Thyroid gland (tissue), 4 donors: ENCODE measurements at regions not wholly inside any gene's neighbourhood (a gene's known extent, or its start where the extent isn't known, plus 50 kb on each side); places are given as distances from the start of the nearest gene placed in this dataset.

Experiments used
- DNase-seq, 2 donors: peaks; one replicate each; pipeline ENCODE4 v3.0.0-alpha.2; 2019
- H3K27ac ChIP-seq, 3 donors: fragments of 200-600 bp; sonication (generic); 1 replicate in 2 of 3; 2 replicates in 1 of 3; pipeline ENCODE4 v1.5.1; 2016 to 2019; ENCODE audit warnings: mild to moderate bottlenecking in 1 of 3, moderate library complexity in 1 of 3
- H3K27me3 ChIP-seq: fragments of 200-600 bp; sonication (generic); one replicate; pipeline ENCODE4 v1.5.1; 2019
- H3K36me3 ChIP-seq, 2 donors: fragments of 200-600 bp; sonication (generic); one replicate each; pipeline ENCODE4 v1.5.1; 2016 to 2019
- H3K4me1 ChIP-seq, 2 donors: fragments of 200-600 bp; sonication (generic); one replicate each; pipeline ENCODE4 v1.5.1; 2017 to 2019
- H3K4me3 ChIP-seq, 3 donors: fragments of 200-600 bp; sonication (generic); replicated peaks in 1 of 3; 1 replicate in 2 of 3; 2 replicates in 1 of 3; pipeline ENCODE4 v1.5.1; 2016; ENCODE audit warnings: mild to moderate bottlenecking in 1 of 3
- H3K9me3 ChIP-seq: fragments of 200-600 bp; sonication (generic); one replicate; pipeline ENCODE4 v1.5.1; 2017
- CTCF ChIP-seq, 6 experiments: fragments of 200-600 bp in 3 of 6; fragments of 450-650 bp in 3 of 6; sonication (generic) in 3 of 6; IDR thresholded peaks; one replicate each; pipeline ENCODE4 v1.5.1; 2016 to 2019; ENCODE audit warnings: antibody characterized with exemption in 6 of 6, mild to moderate bottlenecking in 2 of 6, inconsistent platforms in 1 of 6, moderate library complexity in 1 of 6
- POLR2A ChIP-seq, 2 donors: fragments of 450-650 bp; IDR thresholded peaks; one replicate each; pipeline ENCODE4 v1.6.1; 2017; ENCODE audit warnings: antibody characterized with exemption in 2 of 2, mild to moderate bottlenecking in 2 of 2, moderate library complexity in 1 of 2
- WGBS, 2 donors: methylation state at CpG; one replicate each; pipeline ENCODE4 v1.1.5; 2017; 5-methylcytosine and 5-hydroxymethylcytosine counted together
- intact Hi-C: fragments of 100-400 bp; cut with DNase I; formaldehyde crosslinking; loops from one replicate; pipeline ENCODE4 v1.15.1; 2023

DNA sequence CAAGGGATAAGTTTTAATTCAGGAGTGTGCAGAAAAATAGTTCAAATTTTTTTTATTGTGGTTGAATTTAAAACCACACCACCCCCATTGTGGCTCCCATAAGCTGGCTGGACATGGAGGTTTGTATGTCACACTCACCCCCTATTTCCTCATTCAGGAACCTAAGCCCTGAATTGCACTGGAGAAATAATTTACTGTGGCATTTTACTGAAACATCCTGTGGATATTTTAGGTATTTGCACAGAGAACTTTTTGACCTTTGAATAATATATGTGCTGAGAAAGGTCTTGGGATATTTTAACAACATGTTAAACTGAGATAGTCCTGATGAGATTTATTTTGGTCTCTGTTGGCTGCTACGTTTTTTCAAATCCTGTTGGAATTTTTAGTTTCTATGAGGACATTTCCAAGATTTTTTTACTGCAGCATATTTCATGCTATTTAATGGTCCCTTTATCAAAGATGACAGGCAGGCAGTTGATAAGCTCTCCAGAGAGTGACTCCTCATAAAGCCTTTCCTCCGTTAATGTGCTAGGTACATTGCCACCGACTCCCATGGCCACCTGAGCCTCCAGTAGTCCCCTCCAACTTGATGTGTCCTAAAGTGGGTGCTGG, 51.2 kb upstream of the PALM2AKAP2 start:
- intact Hi-C loops = no loop called here
- Histone ChIP-seq H3K36me3 (no peaks in the 10 kb centered on the region), H3K9me3 (no peaks in the 10 kb centered on the region), H3K27ac (no peak overlapping the region), H3K4me3 (no peak overlapping the region), H3K27me3 (no peaks in the 10 kb centered on the region), H3K4me1 (no peaks in the 10 kb centered on the region)
- 73 to 88% methylated on average over 3 of the region's 3 CpGs for WGBS, 2 donors
- TF ChIP-seq CTCF (IDR thresholded peaks at IDR 0.05) (no peak), POLR2A (IDR thresholded peaks at IDR 0.05) (no peak)
- DNase-seq = no peak

- no peaks in the 10 kb centered on the region for H3K9me3 ChIP-seq
- TF ChIP-seq CTCF (IDR thresholded peaks at IDR 0.05) (no peak), POLR2A (IDR thresholded peaks at IDR 0.05) (no peak)
- H3K4me3 ChIP-seq = no peak overlapping the region
- 79 to 80% methylated on average over 2 of the region's 2 CpGs for WGBS, 2 donors
- no peaks in the 10 kb centered on the region for H3K27me3 ChIP-seq
- H3K4me1 ChIP-seq = no peaks in the 10 kb centered on the region
- H3K36me3 ChIP-seq = no peaks in the 10 kb centered on the region
- DNase-seq = no peak
- no peak overlapping the region for H3K27ac ChIP-seq
- intact Hi-C loops = no loop called here
Observed at GRCh38 chr9:109729513-109729912, 50.5 kb upstream of the PALM2AKAP2 start.
